KMS-11 (cell line): ENCODE measurements at regions not wholly inside any gene's neighbourhood (a gene's known extent, or its start where the extent isn't known, plus 50 kb on each side); places are given as distances from the start of the nearest gene placed in this dataset.

Experiments used
- H2AFZ ChIP-seq: fragments of 200-600 bp; sonication (generic); 2 replicates; pipeline ENCODE4 v1.6.1; 2016; ENCODE audit warnings: antibody characterized with exemption, mixed run types, low read depth
- H3K27ac ChIP-seq: fragments of 200-600 bp; sonication (generic); 2 replicates; pipeline ENCODE4 v1.6.1; 2016; ENCODE audit warnings: mild to moderate bottlenecking, mixed run types
- H3K27me3 ChIP-seq: fragments of 200-600 bp; sonication (generic); 2 replicates; pipeline ENCODE4 v1.6.1; 2017; ENCODE audit warnings: mild to moderate bottlenecking, low read depth, mixed run types, moderate library complexity; ENCODE audit not compliant: insufficient read depth
- H3K36me3 ChIP-seq: fragments of 200-600 bp; sonication (generic); 2 replicates; pipeline ENCODE4 v1.6.1; 2017; ENCODE audit warnings: mild to moderate bottlenecking, mixed run types; ENCODE audit not compliant: insufficient read depth
- H3K4me1 ChIP-seq: fragments of 200-600 bp; sonication (generic); 2 replicates; pipeline ENCODE4 v1.6.1; 2016; ENCODE audit warnings: mild to moderate bottlenecking, low read depth, mixed run types; ENCODE audit not compliant: poor library complexity, severe bottlenecking
- H3K4me2 ChIP-seq: fragments of 200-600 bp; sonication (generic); 2 replicates; pipeline ENCODE4 v1.7.0; 2016; ENCODE audit warnings: mild to moderate bottlenecking, mixed run types
- H3K4me3 ChIP-seq: fragments of 200-600 bp; sonication (generic); IDR thresholded peaks from 2 replicates; pipeline ENCODE4 v1.6.1; 2017; ENCODE audit warnings: low read depth, low read length, mixed read lengths; ENCODE audit not compliant: insufficient read depth
- H3K79me2 ChIP-seq: fragments of 200-600 bp; sonication (generic); 2 replicates; pipeline ENCODE4 v1.6.1; 2016; ENCODE audit warnings: low read depth, mixed run types; ENCODE audit not compliant: insufficient read depth
- H3K9ac ChIP-seq: fragments of 200-600 bp; sonication (generic); 2 replicates; pipeline ENCODE4 v1.6.1; 2016; ENCODE audit warnings: mild to moderate bottlenecking, mixed run types
- H4K20me1 ChIP-seq: fragments of 200-600 bp; sonication (generic); 2 replicates; pipeline ENCODE4 v1.6.1; 2016; ENCODE audit warnings: mild to moderate bottlenecking, mixed run types; ENCODE audit not compliant: insufficient read depth
- CTCF ChIP-seq: fragments of 200-600 bp; sonication (generic); conservative IDR thresholded peaks from 2 replicates; pipeline ENCODE4 v1.6.1; 2017; ENCODE audit warnings: low read depth, mild to moderate bottlenecking, antibody characterized with exemption, low read length, moderate library complexity, mixed read lengths

GRCh38 chr9:107127608-107128007 is 155.5 kb upstream of the RAD23B start:
- H3K27ac ChIP-seq, result no peak overlapping the region
- no peaks in the 10 kb centered on the region for H3K36me3 ChIP-seq
- no peaks in the 10 kb centered on the region for H4K20me1 ChIP-seq
- H3K27me3 ChIP-seq, result no peaks in the 10 kb centered on the region
- H2AFZ ChIP-seq, result no peak overlapping the region
- no peaks in the 10 kb centered on the region for H3K4me1 ChIP-seq
- no peaks in the 10 kb centered on the region for H3K79me2 ChIP-seq
- no peak overlapping the region for H3K4me3 ChIP-seq
- no peak overlapping the region for H3K9ac ChIP-seq
- no peak for TF ChIP-seq CTCF
- no peak overlapping the region for H3K4me2 ChIP-seq

- Histone ChIP-seq H3K4me1 (no peaks in the 10 kb centered on the region), H3K27ac (no peak overlapping the region), H3K4me2 (no peak overlapping the region), H2AFZ (no peak overlapping the region), H3K9ac (no peak overlapping the region), H3K36me3 (no peaks in the 10 kb centered on the region), H3K27me3 (no peaks in the 10 kb centered on the region), H4K20me1 (no peaks in the 10 kb centered on the region), H3K4me3 (no peak overlapping the region), H3K79me2 (no peaks in the 10 kb centered on the region)
- no peak for TF ChIP-seq CTCF
These were observed 151.8 kb upstream of the RAD23B start for GRCh38 chr9:107131108-107131799.

GRCh38 chr9:107136296-107136695 is 146.8 kb upstream of the RAD23B start:
- Histone ChIP-seq H2AFZ (no peak overlapping the region), H4K20me1 (no peaks in the 10 kb centered on the region), H3K79me2 (no peaks in the 10 kb centered on the region), H3K4me3 (no peak overlapping the region), H3K4me2 (no peak overlapping the region), H3K36me3 (no peaks in the 10 kb centered on the region), H3K27me3 (no peaks in the 10 kb centered on the region), H3K4me1 (no peaks in the 10 kb centered on the region), H3K27ac (no peak overlapping the region), H3K9ac (no peak overlapping the region)
- TF ChIP-seq CTCF, result no peak

DNA sequence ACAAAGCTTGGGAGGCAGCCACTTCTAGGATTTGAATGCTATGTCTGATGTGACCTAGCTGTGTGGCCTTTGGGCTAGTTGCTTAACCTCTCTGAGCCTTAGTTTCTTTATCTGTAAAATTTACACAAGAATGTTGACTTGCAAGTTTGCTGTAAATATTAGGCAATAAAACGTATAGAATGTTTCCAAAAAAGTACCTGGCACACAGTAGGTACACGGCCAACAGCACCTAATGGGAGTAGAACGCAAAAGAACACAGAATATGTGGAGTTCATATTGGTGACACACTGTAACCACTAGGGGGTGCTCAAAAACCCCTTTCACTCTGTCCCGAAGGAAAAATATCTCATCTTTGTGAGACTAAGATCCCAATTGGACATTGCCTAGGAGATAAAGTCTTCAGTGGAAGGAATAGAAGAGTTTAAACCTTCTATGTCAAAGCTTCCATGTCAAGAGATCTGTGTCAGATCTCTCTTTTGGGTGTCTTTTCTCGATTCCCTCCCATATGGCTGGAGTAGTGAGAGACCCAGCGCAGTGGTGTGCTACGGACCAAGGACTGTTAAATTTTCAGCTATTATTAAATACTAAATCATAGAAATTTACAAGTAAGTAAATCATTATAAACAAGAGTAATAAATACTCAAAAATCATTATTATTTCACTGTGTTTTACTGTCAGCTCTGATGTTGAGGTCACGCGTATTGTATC is 145.4 kb upstream of the RAD23B start:
- peak; percentile 62 for TF ChIP-seq CTCF
- Histone ChIP-seq H3K4me1 (no peaks in the 10 kb centered on the region), H2AFZ (no peak overlapping the region), H3K4me2 (no peak overlapping the region), H3K36me3 (no peaks in the 10 kb centered on the region), H3K79me2 (no peaks in the 10 kb centered on the region), H4K20me1 (no peaks in the 10 kb centered on the region), H3K4me3 (no peak overlapping the region), H3K27ac (no peak overlapping the region), H3K9ac (no peak overlapping the region), H3K27me3 (no peaks in the 10 kb centered on the region)
